ENCODE measurements at regions not wholly inside any gene's neighbourhood (a gene's known extent, or its start where the extent isn't known, plus 50 kb on each side); places are given as distances from the start of the nearest gene placed in this dataset.

DNA sequence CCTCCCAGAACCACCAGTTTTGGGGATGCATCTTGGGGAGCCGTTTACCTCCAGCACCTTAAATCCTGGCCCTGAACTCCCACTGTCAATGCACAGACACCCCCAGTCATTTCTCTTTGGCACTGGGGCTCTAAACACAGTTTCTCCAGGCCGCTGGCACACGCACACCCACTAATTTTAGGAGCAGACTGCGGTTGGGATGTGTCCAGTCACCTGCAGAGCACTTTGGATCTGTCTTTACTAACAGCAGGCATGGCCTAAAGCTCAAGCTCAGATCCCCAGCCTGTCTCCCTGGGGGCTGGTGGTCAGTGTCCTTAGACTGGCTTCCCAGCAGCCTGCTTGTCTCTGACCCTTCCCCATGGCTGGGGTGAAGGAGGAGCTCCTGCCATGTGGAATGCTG, 49.9 kb downstream of the SYNE3 start:
- no peaks in the 10 kb centered on the region for H3K36me3 ChIP-seq (ENCODE audit: control insufficient read depth in 2 of 3, insufficient read depth in 3 of 3, low read length in 3 of 3)

DNA sequence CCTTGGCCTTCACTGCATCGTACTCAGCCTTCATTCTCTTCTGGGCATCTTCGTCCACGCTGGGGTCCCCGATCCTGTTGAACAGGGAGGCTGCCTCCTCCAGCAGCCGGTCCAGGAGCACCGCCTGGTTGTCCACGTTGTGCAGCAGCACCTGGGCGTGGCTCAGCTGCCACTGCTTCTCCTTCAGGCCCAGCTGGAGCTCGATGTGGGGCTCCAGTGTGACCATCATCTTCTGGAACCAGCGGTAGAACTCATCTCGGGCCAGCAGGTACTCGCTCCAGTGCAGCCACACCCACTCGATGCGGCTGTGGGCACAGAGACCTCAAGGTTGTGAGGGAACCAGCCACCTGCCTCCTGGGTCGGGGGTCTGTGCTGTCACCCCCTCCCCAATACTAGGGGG, 50.5 kb downstream of the SYNE3 start:
- peaks cover 0 to 10% (median 3%) of the 10 kb centered on the region in 3 donors for H3K4me1 ChIP-seq (ENCODE audit: control insufficient read depth in 2 of 3, insufficient read depth in 2 of 3, low read depth in 1 of 3, low read length in 3 of 3)
- peaks cover 2% of the 10 kb centered on the region for H3K27me3 ChIP-seq (ENCODE audit: control insufficient read depth, insufficient read depth, low read length)
- DNase-seq, result peak in 1 of 5 donors; percentile 64
- no peaks in the 10 kb centered on the region for H3K36me3 ChIP-seq (ENCODE audit: control insufficient read depth in 2 of 3, insufficient read depth in 3 of 3, low read length in 3 of 3)
- H3K27ac ChIP-seq (ENCODE audit: low read depth in 2 of 2, low read length in 2 of 2), result no peak overlapping the region
- H3K9ac ChIP-seq (ENCODE audit: low read length in 3 of 3), result no peak overlapping the region
- no peak for FAIRE-seq
- H3K9me3 ChIP-seq (ENCODE audit: control insufficient read depth in 2 of 3, insufficient read depth in 1 of 3, low read length in 3 of 3), result no peaks in the 10 kb centered on the region
- no peak overlapping the region for H3K4me3 ChIP-seq (ENCODE audit: low read length in 3 of 3)
- TF ChIP-seq, protein P1, sequence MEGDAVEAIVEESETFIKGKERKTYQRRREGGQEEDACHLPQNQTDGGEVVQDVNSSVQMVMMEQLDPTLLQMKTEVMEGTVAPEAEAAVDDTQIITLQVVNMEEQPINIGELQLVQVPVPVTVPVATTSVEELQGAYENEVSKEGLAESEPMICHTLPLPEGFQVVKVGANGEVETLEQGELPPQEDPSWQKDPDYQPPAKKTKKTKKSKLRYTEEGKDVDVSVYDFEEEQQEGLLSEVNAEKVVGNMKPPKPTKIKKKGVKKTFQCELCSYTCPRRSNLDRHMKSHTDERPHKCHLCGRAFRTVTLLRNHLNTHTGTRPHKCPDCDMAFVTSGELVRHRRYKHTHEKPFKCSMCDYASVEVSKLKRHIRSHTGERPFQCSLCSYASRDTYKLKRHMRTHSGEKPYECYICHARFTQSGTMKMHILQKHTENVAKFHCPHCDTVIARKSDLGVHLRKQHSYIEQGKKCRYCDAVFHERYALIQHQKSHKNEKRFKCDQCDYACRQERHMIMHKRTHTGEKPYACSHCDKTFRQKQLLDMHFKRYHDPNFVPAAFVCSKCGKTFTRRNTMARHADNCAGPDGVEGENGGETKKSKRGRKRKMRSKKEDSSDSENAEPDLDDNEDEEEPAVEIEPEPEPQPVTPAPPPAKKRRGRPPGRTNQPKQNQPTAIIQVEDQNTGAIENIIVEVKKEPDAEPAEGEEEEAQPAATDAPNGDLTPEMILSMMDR (IDR thresholded peaks at IDR 0.05; ENCODE audit: borderline replicate concordance, extremely low read depth, insufficient read depth), result no peak
- intact Hi-C loops (cut with DNase I), result no loop called here

More for the DNA sequence above, 49.9 kb downstream of the SYNE3 start:
- Histone ChIP-seq H3K4me3 (ENCODE audit: low read length in 3 of 3) (no peak overlapping the region), H3K27ac (ENCODE audit: low read depth in 2 of 2, low read length in 2 of 2) (no peak overlapping the region), H3K9me3 (ENCODE audit: control insufficient read depth in 2 of 3, insufficient read depth in 1 of 3, low read length in 3 of 3) (no peaks in the 10 kb centered on the region), H3K9ac (ENCODE audit: low read length in 3 of 3) (no peak overlapping the region), H3K27me3 (ENCODE audit: control insufficient read depth, insufficient read depth, low read length) (no peaks in the 10 kb centered on the region), H3K4me1 (ENCODE audit: control insufficient read depth in 2 of 3, insufficient read depth in 2 of 3, low read depth in 1 of 3, low read length in 3 of 3) (peaks cover 0 to 8% (median 3%) of the 10 kb centered on the region in 3 donors)
- DNase-seq, result peak in 1 of 5 donors; percentile 37
- FAIRE-seq, result no peak
- TF ChIP-seq, protein P1 (IDR thresholded peaks at IDR 0.05; ENCODE audit: borderline replicate concordance, extremely low read depth, insufficient read depth), result no peak
- intact Hi-C loops (cut with DNase I), result no loop called here

DNA sequence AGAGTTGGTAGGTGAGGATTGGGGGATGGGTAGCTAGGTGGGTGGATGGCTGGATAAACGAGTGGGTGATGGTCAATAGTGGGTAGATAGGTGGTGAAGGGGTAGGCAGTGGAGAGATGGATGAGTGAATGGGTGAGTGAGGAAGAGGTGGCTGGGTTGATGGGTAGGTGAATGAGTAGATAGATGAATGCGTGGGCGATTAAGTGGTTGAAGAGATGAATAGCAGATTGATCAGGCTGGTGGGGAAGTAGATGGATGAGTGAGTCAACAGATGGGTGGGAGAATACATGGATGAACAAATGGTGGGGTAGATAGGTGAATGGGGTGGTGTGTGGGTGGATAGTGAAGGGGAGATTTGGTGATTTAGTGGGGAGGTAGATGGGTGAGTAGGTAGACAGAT, 51.1 kb downstream of the SYNE3 start:
- Histone ChIP-seq H3K9me3 (ENCODE audit: control insufficient read depth in 2 of 3, insufficient read depth in 1 of 3, low read length in 3 of 3) (no peaks in the 10 kb centered on the region), H3K27me3 (ENCODE audit: control insufficient read depth, insufficient read depth, low read length) (peaks cover 2% of the 10 kb centered on the region), H3K4me1 (ENCODE audit: control insufficient read depth in 2 of 3, insufficient read depth in 2 of 3, low read depth in 1 of 3, low read length in 3 of 3) (peaks cover 0 to 10% (median 3%) of the 10 kb centered on the region in 3 donors), H3K27ac (ENCODE audit: low read depth in 2 of 2, low read length in 2 of 2) (no peak overlapping the region), H3K9ac (ENCODE audit: low read length in 3 of 3) (no peak overlapping the region), H3K36me3 (ENCODE audit: control insufficient read depth in 2 of 3, insufficient read depth in 3 of 3, low read length in 3 of 3) (no peaks in the 10 kb centered on the region), H3K4me3 (ENCODE audit: low read length in 3 of 3) (no peak overlapping the region)
- intact Hi-C loops (cut with DNase I), result no loop called here
- peak in 1 of 5 donors; percentile 10 for DNase-seq
- TF ChIP-seq, protein P1 (IDR thresholded peaks at IDR 0.05; ENCODE audit: borderline replicate concordance, extremely low read depth, insufficient read depth), result no peak
- no peak for FAIRE-seq

DNA sequence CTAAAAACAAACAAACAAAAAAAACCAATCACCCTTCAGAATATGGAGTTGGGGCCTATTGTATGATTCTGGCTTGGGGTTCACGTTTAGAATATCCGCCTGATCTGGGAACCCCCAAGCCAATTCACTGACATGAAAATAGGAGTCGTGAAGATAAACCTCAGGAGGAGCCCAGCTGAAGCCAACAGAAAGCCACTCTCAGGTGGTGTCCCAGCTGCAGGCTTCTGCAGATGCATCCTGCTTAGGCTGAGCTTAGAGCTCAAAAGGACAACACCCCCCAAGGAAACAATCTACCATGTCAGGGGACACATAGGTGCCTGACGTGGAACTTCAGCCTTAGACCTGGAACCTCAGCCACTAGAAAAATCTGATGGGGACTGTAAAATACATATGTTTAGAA, 51.9 kb downstream of the SYNE3 start:
- peaks cover 0 to 10% (median 3%) of the 10 kb centered on the region in 3 donors for H3K4me1 ChIP-seq (ENCODE audit: control insufficient read depth in 2 of 3, insufficient read depth in 2 of 3, low read depth in 1 of 3, low read length in 3 of 3)
- DNase-seq, result no peak
- no peaks in the 10 kb centered on the region for H3K36me3 ChIP-seq (ENCODE audit: control insufficient read depth in 2 of 3, insufficient read depth in 3 of 3, low read length in 3 of 3)
- H3K9ac ChIP-seq (ENCODE audit: low read length in 3 of 3), result no peak overlapping the region
- H3K27me3 ChIP-seq (ENCODE audit: control insufficient read depth, insufficient read depth, low read length), result peaks cover 2% of the 10 kb centered on the region
- no peak overlapping the region for H3K27ac ChIP-seq (ENCODE audit: low read depth in 2 of 2, low read length in 2 of 2)
- H3K9me3 ChIP-seq (ENCODE audit: control insufficient read depth in 2 of 3, insufficient read depth in 1 of 3, low read length in 3 of 3), result no peaks in the 10 kb centered on the region
- intact Hi-C loops (cut with DNase I), result no loop called here
- FAIRE-seq, result no peak
- no peak overlapping the region for H3K4me3 ChIP-seq (ENCODE audit: low read length in 3 of 3)
- TF ChIP-seq, protein P1 (IDR thresholded peaks at IDR 0.05; ENCODE audit: borderline replicate concordance, extremely low read depth, insufficient read depth), result no peak

Measured in kidney (tissue), 13 donors.